ENCODE measurements at regions not wholly inside any gene's neighbourhood (a gene's known extent, or its start where the extent isn't known, plus 50 kb on each side); places are given as distances from the start of the nearest gene placed in this dataset.

- ATAC-seq (ENCODE audit: low read depth in 2 of 2) (no peak), DNase-seq (no peak)
- H3K36me3 Mint-ChIP-seq: no peaks in the 10 kb centered on the region
- no peaks in the 10 kb centered on the region for H3K4me1 ChIP-seq (ENCODE audit: control insufficient read depth, insufficient read depth, low read length, poor library complexity, severe bottlenecking)
- no peak overlapping the region for H3K4me3 Mint-ChIP-seq
- H3K9me3 ChIP-seq (ENCODE audit: control insufficient read depth in 2 of 2, low read length in 2 of 2): no peaks in the 10 kb centered on the region
- no peak overlapping the region for H3K27ac ChIP-seq (ENCODE audit: insufficient read depth, low read length, poor library complexity, severe bottlenecking)
- H3K4me1 Mint-ChIP-seq: peaks cover 0 to 2% (median 0%) of the 10 kb centered on the region in 4 donors
- peaks cover 7% of the 10 kb centered on the region for H3K27me3 Mint-ChIP-seq
- peaks cover 0 to 2% (median 0%) of the 10 kb centered on the region in 7 donors for H3K9me3 Mint-ChIP-seq
- H3K4me3 ChIP-seq (ENCODE audit: low read depth, low read length): no peak overlapping the region
- peaks cover 2% of the 10 kb centered on the region for H3K27me3 ChIP-seq (ENCODE audit: control insufficient read depth, insufficient read depth, low read length)
- no peaks in the 10 kb centered on the region for H3K36me3 ChIP-seq (ENCODE audit: control insufficient read depth, insufficient read depth, low read length)
- no peak overlapping the region for H3K27ac Mint-ChIP-seq
Observed at GRCh38 chr3:106403371-106404145, 534.7 kb upstream of the CBLB start.

GRCh38 chr3:106413683-106414082 is 544.9 kb upstream of the CBLB start:
- no peak overlapping the region for H3K4me3 ChIP-seq (ENCODE audit: low read depth, low read length)
- Mint-ChIP-seq H3K27me3 (peaks cover 8% of the 10 kb centered on the region), H3K36me3 (peaks cover 3% of the 10 kb centered on the region), H3K4me1 (peaks cover 0 to 1% (median 0%) of the 10 kb centered on the region in 4 donors), H3K9me3 (peaks cover 0 to 7% (median 0%) of the 10 kb centered on the region in 7 donors), H3K4me3 (no peak overlapping the region), H3K27ac (no peak overlapping the region)
- H3K36me3 ChIP-seq (ENCODE audit: control insufficient read depth, insufficient read depth, low read length): no peaks in the 10 kb centered on the region
- no peaks in the 10 kb centered on the region for H3K4me1 ChIP-seq (ENCODE audit: control insufficient read depth, insufficient read depth, low read length, poor library complexity, severe bottlenecking)
- DNase-seq (no peak), ATAC-seq (ENCODE audit: low read depth in 2 of 2) (no peak)
- H3K27ac ChIP-seq (ENCODE audit: insufficient read depth, low read length, poor library complexity, severe bottlenecking): no peak overlapping the region
- no peaks in the 10 kb centered on the region for H3K27me3 ChIP-seq (ENCODE audit: control insufficient read depth, insufficient read depth, low read length)
- no peaks in the 10 kb centered on the region for H3K9me3 ChIP-seq (ENCODE audit: control insufficient read depth in 2 of 2, low read length in 2 of 2)

- Mint-ChIP-seq H3K36me3 (no peaks in the 10 kb centered on the region), H3K27ac (no peak overlapping the region), H3K27me3 (peaks cover 4% of the 10 kb centered on the region), H3K9me3 (no peaks in the 10 kb centered on the region), H3K4me1 (peaks cover 9 to 20% (median 12%) of the 10 kb centered on the region in 4 donors), H3K4me3 (no peak overlapping the region)
- no peak overlapping the region for H3K4me3 ChIP-seq (ENCODE audit: low read depth, low read length)
- no peaks in the 10 kb centered on the region for H3K9me3 ChIP-seq (ENCODE audit: control insufficient read depth in 2 of 2, low read length in 2 of 2)
- no peaks in the 10 kb centered on the region for H3K36me3 ChIP-seq (ENCODE audit: control insufficient read depth, insufficient read depth, low read length)
- no peak overlapping the region for H3K27ac ChIP-seq (ENCODE audit: insufficient read depth, low read length, poor library complexity, severe bottlenecking)
- no peaks in the 10 kb centered on the region for H3K27me3 ChIP-seq (ENCODE audit: control insufficient read depth, insufficient read depth, low read length)
- H3K4me1 ChIP-seq (ENCODE audit: control insufficient read depth, insufficient read depth, low read length, poor library complexity, severe bottlenecking): peaks cover 10% of the 10 kb centered on the region
- no peak for ATAC-seq (ENCODE audit: low read depth in 2 of 2)
- DNase-seq: no peak
Observed at GRCh38 chr3:106420628-106421027, 551.8 kb upstream of the CBLB start.

GRCh38 chr3:106421426-106421825 is 552.6 kb upstream of the CBLB start:
- ATAC-seq (ENCODE audit: low read depth in 2 of 2): no peak
- H3K27ac ChIP-seq (ENCODE audit: insufficient read depth, low read length, poor library complexity, severe bottlenecking): no peak overlapping the region
- H3K4me3 ChIP-seq (ENCODE audit: low read depth, low read length): no peak overlapping the region
- DNase-seq: no peak
- Mint-ChIP-seq H3K27ac (no peak overlapping the region), H3K4me3 (no peak overlapping the region), H3K9me3 (no peaks in the 10 kb centered on the region), H3K36me3 (no peaks in the 10 kb centered on the region), H3K27me3 (peaks cover 4% of the 10 kb centered on the region), H3K4me1 (peaks cover 9 to 20% (median 12%) of the 10 kb centered on the region in 4 donors)
- no peaks in the 10 kb centered on the region for H3K27me3 ChIP-seq (ENCODE audit: control insufficient read depth, insufficient read depth, low read length)
- H3K36me3 ChIP-seq (ENCODE audit: control insufficient read depth, insufficient read depth, low read length): no peaks in the 10 kb centered on the region
- H3K9me3 ChIP-seq (ENCODE audit: control insufficient read depth in 2 of 2, low read length in 2 of 2): no peaks in the 10 kb centered on the region
- H3K4me1 ChIP-seq (ENCODE audit: control insufficient read depth, insufficient read depth, low read length, poor library complexity, severe bottlenecking): peaks cover 10% of the 10 kb centered on the region

- Histone ChIP-seq H3K36me3 (ENCODE audit: control insufficient read depth, insufficient read depth, low read length) (no peaks in the 10 kb centered on the region), H3K4me1 (ENCODE audit: control insufficient read depth, insufficient read depth, low read length, poor library complexity, severe bottlenecking) (peaks cover 10% of the 10 kb centered on the region), H3K27me3 (ENCODE audit: control insufficient read depth, insufficient read depth, low read length) (no peaks in the 10 kb centered on the region), H3K27ac (ENCODE audit: insufficient read depth, low read length, poor library complexity, severe bottlenecking) (no peak overlapping the region), H3K4me3 (ENCODE audit: low read depth, low read length) (no peak overlapping the region), H3K9me3 (ENCODE audit: control insufficient read depth in 2 of 2, low read length in 2 of 2) (no peaks in the 10 kb centered on the region)
- no peak overlapping the region for H3K27ac Mint-ChIP-seq
- no peak for ATAC-seq (ENCODE audit: low read depth in 2 of 2)
- H3K4me3 Mint-ChIP-seq: no peak overlapping the region
- H3K36me3 Mint-ChIP-seq: no peaks in the 10 kb centered on the region
- no peak for DNase-seq
- H3K4me1 Mint-ChIP-seq: peaks cover 9 to 20% (median 12%) of the 10 kb centered on the region in 4 donors
- peaks cover under 1% of the 10 kb centered on the region for H3K27me3 Mint-ChIP-seq
- no peaks in the 10 kb centered on the region for H3K9me3 Mint-ChIP-seq
Observed at GRCh38 chr3:106421909-106422308, 553.1 kb upstream of the CBLB start.

- H3K9me3 ChIP-seq (ENCODE audit: control insufficient read depth in 2 of 2, low read length in 2 of 2): no peaks in the 10 kb centered on the region
- H3K27ac Mint-ChIP-seq: no peak overlapping the region
- H3K27ac ChIP-seq (ENCODE audit: insufficient read depth, low read length, poor library complexity, severe bottlenecking): no peak overlapping the region
- H3K4me3 Mint-ChIP-seq: peak overlapping the region in 1 of 4 donors; percentile 77
- peak in 1 of 3 donors; percentile 20 for DNase-seq
- H3K36me3 Mint-ChIP-seq: no peaks in the 10 kb centered on the region
- peaks cover 9 to 20% (median 12%) of the 10 kb centered on the region in 4 donors for H3K4me1 Mint-ChIP-seq
- ATAC-seq (ENCODE audit: low read depth in 2 of 2): no peak
- peaks cover 10% of the 10 kb centered on the region for H3K4me1 ChIP-seq (ENCODE audit: control insufficient read depth, insufficient read depth, low read length, poor library complexity, severe bottlenecking)
- peak overlapping the region; percentile 28 for H3K4me3 ChIP-seq (ENCODE audit: low read depth, low read length)
- no peaks in the 10 kb centered on the region for H3K27me3 ChIP-seq (ENCODE audit: control insufficient read depth, insufficient read depth, low read length)
- H3K36me3 ChIP-seq (ENCODE audit: control insufficient read depth, insufficient read depth, low read length): no peaks in the 10 kb centered on the region
- peaks cover 0 to 3% (median 0%) of the 10 kb centered on the region in 7 donors for H3K9me3 Mint-ChIP-seq
- no peaks in the 10 kb centered on the region for H3K27me3 Mint-ChIP-seq
Observed at GRCh38 chr3:106423321-106424225, 554.8 kb upstream of the CBLB start.

GRCh38 chr3:106425026-106425425 is 556.2 kb upstream of the CBLB start:
- H3K36me3 Mint-ChIP-seq: no peaks in the 10 kb centered on the region
- H3K27me3 Mint-ChIP-seq: no peaks in the 10 kb centered on the region
- Histone ChIP-seq H3K27me3 (ENCODE audit: control insufficient read depth, insufficient read depth, low read length) (no peaks in the 10 kb centered on the region), H3K27ac (ENCODE audit: insufficient read depth, low read length, poor library complexity, severe bottlenecking) (no peak overlapping the region), H3K4me3 (ENCODE audit: low read depth, low read length) (no peak overlapping the region), H3K4me1 (ENCODE audit: control insufficient read depth, insufficient read depth, low read length, poor library complexity, severe bottlenecking) (peaks cover 10% of the 10 kb centered on the region), H3K9me3 (ENCODE audit: control insufficient read depth in 2 of 2, low read length in 2 of 2) (no peaks in the 10 kb centered on the region), H3K36me3 (ENCODE audit: control insufficient read depth, insufficient read depth, low read length) (no peaks in the 10 kb centered on the region)
- H3K4me1 Mint-ChIP-seq: peaks cover 9 to 20% (median 12%) of the 10 kb centered on the region in 4 donors
- H3K9me3 Mint-ChIP-seq: peaks cover 0 to 3% (median 0%) of the 10 kb centered on the region in 7 donors
- no peak for ATAC-seq (ENCODE audit: low read depth in 2 of 2)
- no peak overlapping the region for H3K27ac Mint-ChIP-seq
- DNase-seq: no peak
- peak overlapping the region in 1 of 4 donors; percentile 13 for H3K4me3 Mint-ChIP-seq
